Thyroid gland (tissue), 4 donors: ENCODE measurements at regions not wholly inside any gene's neighbourhood (a gene's known extent, or its start where the extent isn't known, plus 50 kb on each side); places are given as distances from the start of the nearest gene placed in this dataset.
"Not testable (repeated sequence)": the region's sequence is repeated elsewhere in the genome, so short reads cannot be mapped to it uniquely, and the experiment has no call there.

Source experiments
- CTCF ChIP-seq, 6 experiments: fragments of 200-600 bp in 3 of 6; fragments of 450-650 bp in 3 of 6; sonication (generic) in 3 of 6; IDR thresholded peaks; one replicate each; pipeline ENCODE4 v1.5.1; 2016 to 2019; ENCODE audit warnings: antibody characterized with exemption in 6 of 6, mild to moderate bottlenecking in 2 of 6, inconsistent platforms in 1 of 6, moderate library complexity in 1 of 6
- POLR2A ChIP-seq, 2 donors: fragments of 450-650 bp; IDR thresholded peaks; one replicate each; pipeline ENCODE4 v1.6.1; 2017; ENCODE audit warnings: antibody characterized with exemption in 2 of 2, mild to moderate bottlenecking in 2 of 2, moderate library complexity in 1 of 2

- TF ChIP-seq CTCF, POLR2A (IDR thresholded peaks at IDR 0.05): not testable (repeated sequence)
Measured at GRCh38 chr16:73398604-73399003, 350.7 kb upstream of the ZFHX3 start.
